Lower leg skin (tissue), 3 donors: ENCODE measurements at regions not wholly inside any gene's neighbourhood (a gene's known extent, or its start where the extent isn't known, plus 50 kb on each side); places are given as distances from the start of the nearest gene placed in this dataset.
"Not testable (repeated sequence)": the region's sequence is repeated elsewhere in the genome, so short reads cannot be mapped to it uniquely, and the experiment has no call there.

ENCODE experiments used
- POLR2A ChIP-seq, 2 donors: fragments of 450-650 bp; IDR thresholded peaks; one replicate each; pipeline ENCODE4 v1.6.1; 2016 to 2017; ENCODE audit warnings: antibody characterized with exemption in 2 of 2, mild to moderate bottlenecking in 1 of 2, moderate library complexity in 1 of 2
- TF ChIP-seq, protein P1 (sequence below), 3 donors: fragments of 450-650 bp; IDR thresholded peaks; one replicate each; pipeline ENCODE4 v1.5.1; 2016; ENCODE audit warnings: antibody characterized with exemption in 3 of 3, mild to moderate bottlenecking in 3 of 3, moderate library complexity in 2 of 3

DNA sequence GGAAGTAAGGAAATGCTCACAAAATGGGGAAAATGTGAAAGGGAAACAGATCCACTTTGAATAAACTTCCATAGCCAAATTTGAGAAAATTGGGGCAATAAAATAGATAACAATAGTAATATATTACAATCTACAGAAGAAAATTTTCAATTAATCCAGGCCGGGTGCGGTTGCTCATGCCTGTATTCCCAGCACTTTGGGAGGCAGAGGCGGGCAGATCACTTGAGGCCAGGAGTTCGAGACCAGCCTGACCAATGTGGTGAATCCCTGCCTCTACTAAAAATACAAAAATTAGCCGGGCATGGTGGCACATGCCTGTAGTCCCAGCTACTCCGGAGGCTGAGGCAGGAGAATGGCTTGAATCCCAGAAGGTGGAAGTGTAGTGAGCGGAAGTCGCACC is 1687.1 kb upstream of the TPTE start:
- not testable (repeated sequence) for TF ChIP-seq POLR2A (IDR thresholded peaks at IDR 0.05)
- TF ChIP-seq, protein P1, sequence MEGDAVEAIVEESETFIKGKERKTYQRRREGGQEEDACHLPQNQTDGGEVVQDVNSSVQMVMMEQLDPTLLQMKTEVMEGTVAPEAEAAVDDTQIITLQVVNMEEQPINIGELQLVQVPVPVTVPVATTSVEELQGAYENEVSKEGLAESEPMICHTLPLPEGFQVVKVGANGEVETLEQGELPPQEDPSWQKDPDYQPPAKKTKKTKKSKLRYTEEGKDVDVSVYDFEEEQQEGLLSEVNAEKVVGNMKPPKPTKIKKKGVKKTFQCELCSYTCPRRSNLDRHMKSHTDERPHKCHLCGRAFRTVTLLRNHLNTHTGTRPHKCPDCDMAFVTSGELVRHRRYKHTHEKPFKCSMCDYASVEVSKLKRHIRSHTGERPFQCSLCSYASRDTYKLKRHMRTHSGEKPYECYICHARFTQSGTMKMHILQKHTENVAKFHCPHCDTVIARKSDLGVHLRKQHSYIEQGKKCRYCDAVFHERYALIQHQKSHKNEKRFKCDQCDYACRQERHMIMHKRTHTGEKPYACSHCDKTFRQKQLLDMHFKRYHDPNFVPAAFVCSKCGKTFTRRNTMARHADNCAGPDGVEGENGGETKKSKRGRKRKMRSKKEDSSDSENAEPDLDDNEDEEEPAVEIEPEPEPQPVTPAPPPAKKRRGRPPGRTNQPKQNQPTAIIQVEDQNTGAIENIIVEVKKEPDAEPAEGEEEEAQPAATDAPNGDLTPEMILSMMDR (IDR thresholded peaks at IDR 0.05), result not testable (repeated sequence)
